ENCODE measurements at regions not wholly inside any gene's neighbourhood (a gene's known extent, or its start where the extent isn't known, plus 50 kb on each side); places are given as distances from the start of the nearest gene placed in this dataset.

GRCh38 chr19:31699421-31699820, 350.2 kb upstream of the TSHZ3 start:
- TF ChIP-seq POLR2A (IDR thresholded peaks at IDR 0.05; ENCODE audit: low read depth, low read length) (no peak), POLR2AphosphoS5 (IDR thresholded peaks at IDR 0.05; ENCODE audit: low read depth, low read length) (no peak), PAX5 (IDR thresholded peaks at IDR 0.05; ENCODE audit: insufficient read depth, low read length, severe bottlenecking) (no peak), TAF1 (IDR thresholded peaks at IDR 0.05; ENCODE audit: low read depth, low read length) (no peak), SPI1 (IDR thresholded peaks at IDR 0.05; ENCODE audit: low read depth, low read length) (no peak), POU2F2 (IDR thresholded peaks at IDR 0.05; ENCODE audit: low read depth, low read length) (no peak)
